Neural progenitor cell (in vitro differentiated cells): ENCODE measurements at regions not wholly inside any gene's neighbourhood (a gene's known extent, or its start where the extent isn't known, plus 50 kb on each side); places are given as distances from the start of the nearest gene placed in this dataset.

Experiments
- DNase-seq: peaks from one replicate; pipeline ENCODE4 v3.0.0-alpha.2; 2016; ENCODE audit warnings: low spot score
- H2AFZ ChIP-seq: fragments of 200-600 bp; sonication (generic); replicated peaks from 2 replicates; pipeline ENCODE4 v1.6.1; 2016; ENCODE audit warnings: antibody characterized with exemption
- H3F3A ChIP-seq: fragments of 200-600 bp; sonication (generic); 2 replicates; pipeline ENCODE4 v1.6.1; 2016; ENCODE audit warnings: antibody characterized with exemption, low read depth
- H3K27ac ChIP-seq: fragments of 200-600 bp; sonication (generic); 2 replicates; pipeline ENCODE4 v1.5.1; 2016; ENCODE audit warnings: mild to moderate bottlenecking
- H3K27me3 ChIP-seq: fragments of 200-600 bp; sonication (generic); 2 replicates; pipeline ENCODE4 v1.6.1; 2016; ENCODE audit warnings: mild to moderate bottlenecking, moderate library complexity
- H3K36me3 ChIP-seq: fragments of 200-600 bp; sonication (generic); 2 replicates; pipeline ENCODE4 v1.5.1; 2016
- H3K4me1 ChIP-seq: fragments of 200-600 bp; sonication (generic); 2 replicates; pipeline ENCODE4 v1.6.1; 2016; ENCODE audit warnings: mixed run types
- H3K4me2 ChIP-seq: fragments of 200-600 bp; sonication (generic); 2 replicates; pipeline ENCODE4 v1.6.1; 2016
- H3K4me3 ChIP-seq: fragments of 200-600 bp; sonication (generic); 2 replicates; pipeline ENCODE4 v1.5.1; 2016
- H3K79me2 ChIP-seq: fragments of 200-600 bp; sonication (generic); 2 replicates; pipeline ENCODE4 v1.6.1; 2016; ENCODE audit warnings: low read depth
- H3K9ac ChIP-seq: fragments of 200-600 bp; sonication (generic); 2 replicates; pipeline ENCODE4 v1.6.1; 2016
- H3K9me3 ChIP-seq: fragments of 200-600 bp; sonication (generic); 2 replicates; pipeline ENCODE4 v1.5.1; 2016; ENCODE audit warnings: low read depth
- H4K20me1 ChIP-seq: fragments of 200-600 bp; sonication (generic); 2 replicates; pipeline ENCODE4 v1.6.1; 2016; ENCODE audit warnings: low read depth
- H3K27ac Mint-ChIP-seq: 3 replicates; pipeline ENCODE4 v1.8.0; 2021; ENCODE audit warnings: mixed read lengths
- H3K27me3 Mint-ChIP-seq: 2 replicates; pipeline ENCODE4 v1.8.0; 2022; ENCODE audit warnings: low read depth, mild to moderate bottlenecking, inconsistent platforms, moderate library complexity, mixed read lengths; ENCODE audit not compliant: insufficient read depth
- H3K36me3 Mint-ChIP-seq: 3 replicates; pipeline ENCODE4 v1.8.0; 2021; ENCODE audit warnings: mixed read lengths
- H3K4me1 Mint-ChIP-seq: 3 replicates; pipeline ENCODE4 v1.8.0; 2021; ENCODE audit warnings: mixed read lengths
- H3K4me3 Mint-ChIP-seq: 3 replicates; pipeline ENCODE4 v1.8.0; 2021; ENCODE audit warnings: mild to moderate bottlenecking, moderate library complexity, mixed read lengths
- H3K9me3 Mint-ChIP-seq: 3 replicates; pipeline ENCODE4 v1.8.0; 2020; ENCODE audit warnings: mixed read lengths
- CTCF ChIP-seq: fragments of 200-600 bp; sonication (generic); IDR thresholded peaks from 2 replicates; pipeline ENCODE4 v1.5.1; 2017; ENCODE audit warnings: antibody characterized with exemption, mild to moderate bottlenecking
- EZH2 ChIP-seq: fragments of 200-600 bp; sonication (generic); IDR thresholded peaks from 2 replicates; pipeline ENCODE4 v1.6.1; 2017; ENCODE audit warnings: antibody characterized with exemption, mild to moderate bottlenecking, moderate library complexity
- EZH2phosphoT487 ChIP-seq: fragments of 200-600 bp; sonication (generic); IDR thresholded peaks from 2 replicates; pipeline ENCODE4 v1.6.1; 2017; ENCODE audit warnings: antibody characterized with exemption

- no peaks in the 10 kb centered on the region for H3K27me3 ChIP-seq
- H3K36me3 Mint-ChIP-seq, result no peaks in the 10 kb centered on the region
- no peak for DNase-seq
- no peaks in the 10 kb centered on the region for H3F3A ChIP-seq
- H3K4me1 Mint-ChIP-seq, result no peaks in the 10 kb centered on the region
- no peaks in the 10 kb centered on the region for H3K4me1 ChIP-seq
- no peak overlapping the region for H3K4me3 Mint-ChIP-seq
- no peak overlapping the region for H3K4me3 ChIP-seq
- no peak overlapping the region for H3K9ac ChIP-seq
- H3K27ac ChIP-seq, result no peak overlapping the region
- no peaks in the 10 kb centered on the region for H3K27me3 Mint-ChIP-seq
- H3K36me3 ChIP-seq, result no peaks in the 10 kb centered on the region
- H3K79me2 ChIP-seq, result no peaks in the 10 kb centered on the region
- H2AFZ ChIP-seq, result no peak overlapping the region
- TF ChIP-seq CTCF (no peak), EZH2phosphoT487 (no peak), EZH2 (no peak)
- H3K9me3 Mint-ChIP-seq, result no peaks in the 10 kb centered on the region
- no peaks in the 10 kb centered on the region for H4K20me1 ChIP-seq
- no peaks in the 10 kb centered on the region for H3K9me3 ChIP-seq
- no peak overlapping the region for H3K4me2 ChIP-seq
- H3K27ac Mint-ChIP-seq, result no peak overlapping the region
Measured at GRCh38 chr3:81029861-81030260, 731.6 kb downstream of the GBE1 start.

- Histone ChIP-seq H3K27ac (no peak overlapping the region), H3K4me3 (no peak overlapping the region), H3K9ac (no peak overlapping the region), H2AFZ (no peak overlapping the region), H3K9me3 (no peaks in the 10 kb centered on the region), H4K20me1 (no peaks in the 10 kb centered on the region), H3F3A (no peaks in the 10 kb centered on the region), H3K79me2 (no peaks in the 10 kb centered on the region), H3K4me2 (no peak overlapping the region), H3K27me3 (no peaks in the 10 kb centered on the region), H3K36me3 (no peaks in the 10 kb centered on the region), H3K4me1 (no peaks in the 10 kb centered on the region)
- H3K36me3 Mint-ChIP-seq, result no peaks in the 10 kb centered on the region
- no peaks in the 10 kb centered on the region for H3K27me3 Mint-ChIP-seq
- no peak for DNase-seq
- H3K4me1 Mint-ChIP-seq, result no peaks in the 10 kb centered on the region
- no peak overlapping the region for H3K27ac Mint-ChIP-seq
- TF ChIP-seq EZH2 (no peak), CTCF (no peak), EZH2phosphoT487 (no peak)
- no peak overlapping the region for H3K4me3 Mint-ChIP-seq
- no peaks in the 10 kb centered on the region for H3K9me3 Mint-ChIP-seq
Measured at GRCh38 chr3:81027344-81027743, 734.1 kb downstream of the GBE1 start.

- H4K20me1 ChIP-seq, result no peaks in the 10 kb centered on the region
- H3K4me3 Mint-ChIP-seq, result no peak overlapping the region
- no peak overlapping the region for H3K4me2 ChIP-seq
- no peak for DNase-seq
- H3K27ac ChIP-seq, result no peak overlapping the region
- H3K27me3 Mint-ChIP-seq, result no peaks in the 10 kb centered on the region
- no peak overlapping the region for H3K9ac ChIP-seq
- H3K36me3 ChIP-seq, result no peaks in the 10 kb centered on the region
- no peaks in the 10 kb centered on the region for H3K9me3 ChIP-seq
- no peaks in the 10 kb centered on the region for H3K27me3 ChIP-seq
- H3K9me3 Mint-ChIP-seq, result no peaks in the 10 kb centered on the region
- no peak overlapping the region for H3K27ac Mint-ChIP-seq
- no peak overlapping the region for H2AFZ ChIP-seq
- no peaks in the 10 kb centered on the region for H3K4me1 ChIP-seq
- H3F3A ChIP-seq, result no peaks in the 10 kb centered on the region
- TF ChIP-seq EZH2phosphoT487 (no peak), EZH2 (no peak), CTCF (no peak)
- H3K79me2 ChIP-seq, result no peaks in the 10 kb centered on the region
- no peaks in the 10 kb centered on the region for H3K4me1 Mint-ChIP-seq
- no peaks in the 10 kb centered on the region for H3K36me3 Mint-ChIP-seq
- no peak overlapping the region for H3K4me3 ChIP-seq
Measured at GRCh38 chr3:81024560-81024959, 736.9 kb downstream of the GBE1 start.

- Histone ChIP-seq H3K79me2 (no peaks in the 10 kb centered on the region), H3K4me1 (no peaks in the 10 kb centered on the region), H3K9ac (no peak overlapping the region), H3K36me3 (no peaks in the 10 kb centered on the region), H3K9me3 (no peaks in the 10 kb centered on the region), H3K27ac (no peak overlapping the region), H3F3A (no peaks in the 10 kb centered on the region), H3K27me3 (no peaks in the 10 kb centered on the region), H3K4me3 (no peak overlapping the region), H4K20me1 (no peaks in the 10 kb centered on the region), H3K4me2 (no peak overlapping the region), H2AFZ (no peak overlapping the region)
- H3K4me3 Mint-ChIP-seq, result no peak overlapping the region
- DNase-seq, result no peak
- no peaks in the 10 kb centered on the region for H3K36me3 Mint-ChIP-seq
- H3K4me1 Mint-ChIP-seq, result no peaks in the 10 kb centered on the region
- no peaks in the 10 kb centered on the region for H3K9me3 Mint-ChIP-seq
- H3K27ac Mint-ChIP-seq, result no peak overlapping the region
- no peak for TF ChIP-seq EZH2phosphoT487
- no peaks in the 10 kb centered on the region for H3K27me3 Mint-ChIP-seq
Measured at GRCh38 chr3:81022339-81022738, 739.1 kb downstream of the GBE1 start.
